GM12878 (cell line): ENCODE measurements at regions not wholly inside any gene's neighbourhood (a gene's known extent, or its start where the extent isn't known, plus 50 kb on each side); places are given as distances from the start of the nearest gene placed in this dataset.
A peak's percentile ranks its signal among the peaks of the same experiment; 100 is the strongest.

Experiments
- ATAC-seq: fragments of 200-7000 bp; cut with Tn5 transposase; 3 replicates; pipeline ENCODE4 v1.9.1; 2020; ENCODE audit warnings: mild to moderate bottlenecking, moderate library complexity
- BruUV-seq: library from RNA; stranded (reverse); fragments of 400-500 nt; replicated peaks from 2 replicates; lab custom pipeline; 2021; lab: Mats Ljungman, UMichigan
- CTCF ChIA-PET: fragments of 300-600 bp; sonication (Branson Sonifier 250); formaldehyde crosslinking; extraction: SDS; loops from one replicate; lab custom pipeline; 2021; ENCODE audit warnings: inconsistent platforms; lab: Yijun Ruan, JAX
- POLR2A ChIA-PET: fragments of 350-600 bp; formaldehyde crosslinking; extraction: SDS; loops from one replicate; lab custom pipeline; 2021; ENCODE audit warnings: inconsistent platforms; lab: Charles Lee
- RAD21 ChIA-PET: fragments of 300-600 bp; sonication (Branson Sonifier 250); formaldehyde crosslinking; loops from one replicate; lab custom pipeline; 2023; ENCODE audit warnings: antibody characterized with exemption; ENCODE audit not compliant: unreplicated experiment; lab: Charles Lee
- SMC1A ChIA-PET: fragments of 300-600 bp; sonication (Branson Sonifier 250); formaldehyde crosslinking; loops from one replicate; lab custom pipeline; 2023; ENCODE audit not compliant: unreplicated experiment, uncharacterized antibody; lab: Charles Lee
- DNase-seq: peaks from one replicate; pipeline ENCODE4 v3.0.0-alpha.2; 2011; ENCODE audit warnings: low read depth, low spot score
- FAIRE-seq: peaks from 3 replicates; lab custom pipeline; 2011; peaks lifted over from hg19 to GRCh38; lab: Jason Lieb, UNC
- H2AFZ ChIP-seq: 2 replicates; pipeline ENCODE4 v1.6.0; 2011; ENCODE audit warnings: low read depth, low read length, control low read depth; ENCODE audit not compliant: control insufficient read depth
- H3K27ac ChIP-seq: 2 replicates; pipeline ENCODE4 v1.5.1; 2011; ENCODE audit warnings: control low read depth; ENCODE audit not compliant: control insufficient read depth, insufficient read depth
- H3K27me3 ChIP-seq, 2 experiments: replicated peaks in 1 of 2; 2 replicates each; pipeline versions ENCODE4 v1.6.0 to v1.6.1; 2011; ENCODE audit warnings: low read length in 1 of 2; ENCODE audit not compliant: control insufficient read depth in 2 of 2, insufficient read depth in 2 of 2
- H3K36me3 ChIP-seq, 2 experiments: 2 replicates each; pipeline ENCODE4 v1.5.1; 2011; ENCODE audit warnings: low read length in 1 of 2; ENCODE audit not compliant: control insufficient read depth in 2 of 2, insufficient read depth in 2 of 2
- H3K4me1 ChIP-seq: 2 replicates; pipeline ENCODE4 v1.6.1; 2011; ENCODE audit warnings: mild to moderate bottlenecking, low read length, moderate library complexity, mixed read lengths; ENCODE audit not compliant: control insufficient read depth, insufficient read depth
- H3K4me2 ChIP-seq: 2 replicates; pipeline ENCODE4 v1.6.0; 2011; ENCODE audit warnings: control low read depth; ENCODE audit not compliant: control insufficient read depth, insufficient read depth
- H3K4me3 ChIP-seq: fragments of 200-600 bp; sonication (generic); 2 replicates; pipeline ENCODE4 v1.5.1; 2016
- H3K79me2 ChIP-seq: 2 replicates; pipeline ENCODE4 v1.6.0; 2011; ENCODE audit warnings: low read length; ENCODE audit not compliant: control insufficient read depth, insufficient read depth
- H3K9ac ChIP-seq: 2 replicates; pipeline ENCODE4 v1.8.0; 2011; ENCODE audit warnings: low read length, control low read depth, mixed read lengths; ENCODE audit not compliant: control insufficient read depth, insufficient read depth
- H3K9me3 ChIP-seq: replicated peaks from 3 replicates; pipeline ENCODE4 v1.5.1; 2011; ENCODE audit warnings: mild to moderate bottlenecking, low read length; ENCODE audit not compliant: control insufficient read depth, insufficient read depth
- H4K20me1 ChIP-seq: 2 replicates; pipeline ENCODE4 v1.6.0; 2011; ENCODE audit not compliant: control insufficient read depth, insufficient read depth
- BHLHE40 ChIP-seq, 2 experiments: fragments of 450-650 bp in 1 of 2; IDR thresholded peaks; 2 replicates each; pipeline ENCODE4 v1.6.1; 2011 to 2017; ENCODE audit warnings: low read depth in 2 of 2, borderline replicate concordance in 1 of 2, improper control_type of control experiment in 1 of 2, low read length in 1 of 2, mild to moderate bottlenecking in 1 of 2
- CEBPZ ChIP-seq: fragments of 150-350 bp; IDR thresholded peaks from 2 replicates; pipeline ENCODE4 v1.6.1; 2016; ENCODE audit warnings: low read depth, low read length
- CHD1 ChIP-seq: IDR thresholded peaks from 2 replicates; pipeline ENCODE4 v1.6.1; 2012; ENCODE audit warnings: low read depth, low read length, improper control_type of control experiment
- CREM ChIP-seq: IDR thresholded peaks from 2 replicates; pipeline ENCODE4 v1.6.1; 2014; ENCODE audit warnings: antibody characterized with exemption, low read depth
- DPF2 ChIP-seq: fragments of 450-650 bp; IDR thresholded peaks from 2 replicates; pipeline ENCODE4 v1.6.1; 2017; ENCODE audit warnings: mild to moderate bottlenecking
- FOS ChIP-seq: IDR thresholded peaks from 3 replicates; pipeline ENCODE4 v1.6.1; 2011; ENCODE audit warnings: borderline replicate concordance; ENCODE audit not compliant: insufficient read length; ENCODE audit errors: extremely low read depth
- FOXM1 ChIP-seq: IDR thresholded peaks from 2 replicates; pipeline ENCODE4 v1.6.1; 2012; ENCODE audit warnings: low read depth, mild to moderate bottlenecking, inconsistent platforms, low read length, moderate library complexity
- HDAC2 ChIP-seq: fragments of 200-600 bp; sonication (generic); IDR thresholded peaks from 2 replicates; pipeline ENCODE4 v1.6.1; 2017
- IKZF1 ChIP-seq: fragments of 450-650 bp; conservative IDR thresholded peaks from 2 replicates; pipeline ENCODE4 v1.6.1; 2017; ENCODE audit warnings: antibody characterized with exemption, mild to moderate bottlenecking
- IKZF2 ChIP-seq, 2 experiments: fragments of 450-650 bp; IDR thresholded peaks; 2 replicates each; pipeline ENCODE4 v1.6.1; 2017; ENCODE audit warnings: mild to moderate bottlenecking in 2 of 2, moderate library complexity in 2 of 2
- KAT2A ChIP-seq: conservative IDR thresholded peaks from 2 replicates; pipeline ENCODE4 v1.6.1; 2011; ENCODE audit warnings: low read depth, low read length; ENCODE audit not compliant: control insufficient read depth
- MEF2B ChIP-seq: fragments of 450-650 bp; IDR thresholded peaks from 2 replicates; pipeline ENCODE4 v1.6.1; 2018; ENCODE audit warnings: mild to moderate bottlenecking, moderate library complexity; ENCODE audit not compliant: partially characterized antibody, poor library complexity, severe bottlenecking
- MTA2 ChIP-seq: fragments of 450-650 bp; IDR thresholded peaks from 2 replicates; pipeline ENCODE4 v1.6.1; 2016; ENCODE audit warnings: low read depth, mild to moderate bottlenecking, moderate library complexity
- NR2C1 ChIP-seq: fragments of 450-650 bp; IDR thresholded peaks from 2 replicates; pipeline ENCODE4 v1.6.1; 2017; ENCODE audit warnings: antibody characterized with exemption, mild to moderate bottlenecking, moderate library complexity
- SMARCA5 ChIP-seq: fragments of 450-650 bp; IDR thresholded peaks from 2 replicates; pipeline ENCODE4 v1.6.1; 2017; ENCODE audit warnings: mild to moderate bottlenecking
- STAT1 ChIP-seq: fragments of 450-650 bp; conservative IDR thresholded peaks from 2 replicates; pipeline ENCODE4 v1.6.1; 2014; ENCODE audit warnings: antibody characterized with exemption, mild to moderate bottlenecking
- SUPT20H ChIP-seq: IDR thresholded peaks from 2 replicates; pipeline ENCODE4 v1.6.1; 2011; ENCODE audit warnings: low read depth, mild to moderate bottlenecking, low read length, moderate library complexity, borderline replicate concordance; ENCODE audit not compliant: control insufficient read depth
- TARDBP ChIP-seq: IDR thresholded peaks from 2 replicates; pipeline ENCODE4 v1.6.1; 2016; ENCODE audit warnings: borderline replicate concordance
- ZNF274 ChIP-seq: IDR thresholded peaks from one replicate; pipeline ENCODE4 v1.8.0; 2011; ENCODE audit not compliant: insufficient read length, insufficient read depth
- WGBS: methylation state at CpG from one replicate; pipeline ENCODE4 v1.1.6; 2016; ENCODE audit warnings: low lambda C conversion rate; ENCODE audit not compliant: insufficient replicate concordance, insufficient coverage; ENCODE audit errors: missing lambda C conversion rate; 5-methylcytosine and 5-hydroxymethylcytosine counted together
- in situ Hi-C: fragments of 300-500 bp; cut with MboI; formaldehyde crosslinking; loops from 9 replicates; pipeline ENCODE4 v1.14.3; 2018; ENCODE audit warnings: mixed read lengths
- intact Hi-C: fragments of 100-400 bp; cut with micrococcal nuclease; formaldehyde crosslinking; loops from one replicate; pipeline ENCODE4 v1.14.2; 2022; ENCODE audit not compliant: unreplicated experiment

GRCh38 chr3:28056806-28057205, 184.6 kb upstream of the CMC1 start:
- DNase-seq (no peak), ATAC-seq (peak; percentile 37), FAIRE-seq (no peak)
- RAD21 ChIA-PET: interaction anchor here (0.7 to 6.4 kb wide), 24 partner anchors 8 to 344 kb away, joined by 3 to 46 read pairs (median 4); partner anchors contain the start of gene EOMES
- Histone ChIP-seq H3K4me1 (no peaks in the 10 kb centered on the region), H3K36me3 (no peaks in the 10 kb centered on the region), H3K27me3 (no peaks in the 10 kb centered on the region), H3K9me3 (no peaks in the 10 kb centered on the region), H3K4me2 (no peak overlapping the region), H4K20me1 (no peaks in the 10 kb centered on the region), H3K4me3 (no peak overlapping the region), H2AFZ (no peak overlapping the region), H3K27ac (no peak overlapping the region), H3K79me2 (no peaks in the 10 kb centered on the region), H3K9ac (no peak overlapping the region)
- 2% methylated on average over 2 of the region's 2 CpGs for WGBS
- TF ChIP-seq BHLHE40 (IDR thresholded peaks at IDR 0.05; ENCODE audit: borderline replicate concordance in 1 of 2, low read depth in 2 of 2, low read length in 1 of 2) (no peak), MEF2B (peak; percentile 24), FOS (no peak), DPF2 (peak; percentile 73; the same call in 1 of the 2 replicates), SUPT20H (no peak), ZNF274 (no peak), SMARCA5 (0 out of 2 replicates have a peak, but pooled peaks have one; percentile 51), STAT1 (no peak), CEBPZ (no peak), NR2C1 (no peak), IKZF1 (0 out of 2 replicates have a peak, but pooled peaks have one; percentile 30), IKZF2 (IDR thresholded peaks at IDR 0.05) (peak in 1 of 2 experiments; percentile 10; a peak in 1 of 4 replicates), CHD1 (no peak), KAT2A (no peak), TARDBP (no peak), FOXM1 (no peak), MTA2 (peak; percentile 79; the same call in 1 of the 2 replicates), CREM (no peak), HDAC2 (no peak)
- CTCF ChIA-PET: interaction anchor here (0.8 to 3.6 kb wide), 9 partner anchors 14 to 345 kb away, joined by 3 to 20 read pairs (median 4); no protein-coding TSS in a partner anchor
- POLR2A ChIA-PET: interaction anchor here (0.9 to 2.1 kb wide), 8 partner anchors 14 to 77 kb away, joined by 3 to 9 read pairs (median 4); no protein-coding TSS in a partner anchor
- no TSS peak for BruUV-seq
- in situ Hi-C loops (no loop called here), intact Hi-C loops (no loop called here)
- SMC1A ChIA-PET: interaction anchor here (0.6 to 9.2 kb wide), 31 partner anchors 10 to 287 kb away, joined by 3 to 77 read pairs (median 5); no protein-coding TSS in a partner anchor
